ENCODE measurements at regions not wholly inside any gene's neighbourhood (a gene's known extent, or its start where the extent isn't known, plus 50 kb on each side); places are given as distances from the start of the nearest gene placed in this dataset.

DNA sequence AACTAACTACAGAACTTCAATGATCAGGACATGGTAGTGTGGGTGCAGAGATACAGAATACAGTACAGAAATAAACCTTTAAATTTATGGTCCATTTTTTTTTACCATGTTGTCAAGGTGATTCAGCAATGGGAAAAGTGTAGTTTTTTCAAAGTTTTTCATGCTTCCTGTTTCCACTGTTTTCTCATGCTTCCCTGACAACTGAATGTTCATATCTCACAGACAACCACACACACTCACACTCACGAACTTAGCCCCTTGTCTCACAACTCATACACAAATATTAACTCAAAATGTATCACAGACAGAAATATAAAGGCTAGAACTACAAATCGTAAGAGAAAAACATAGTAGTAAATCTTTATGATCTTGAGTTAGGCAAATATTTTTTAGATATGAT, 232.6 kb upstream of the CDYL start:
- DNase-seq (ENCODE audit: low spot score) (no peak), ATAC-seq (ENCODE audit: low read depth) (no peak)
- Histone ChIP-seq H3K4me3 (ENCODE audit: severe bottlenecking) (no peak overlapping the region), H3K27me3 (ENCODE audit: insufficient read depth, poor library complexity, severe bottlenecking) (no peaks in the 10 kb centered on the region), H3K9me3 (ENCODE audit: severe bottlenecking) (no peaks in the 10 kb centered on the region), H3K4me1 (ENCODE audit: insufficient read depth, poor library complexity, severe bottlenecking) (no peaks in the 10 kb centered on the region), H3K27ac (ENCODE audit: poor library complexity, severe bottlenecking) (no peak overlapping the region), H3K36me3 (ENCODE audit: low read depth) (no peaks in the 10 kb centered on the region)
- no peak for TF ChIP-seq CTCF (IDR thresholded peaks at IDR 0.05; ENCODE audit: poor library complexity, severe bottlenecking)

DNA sequence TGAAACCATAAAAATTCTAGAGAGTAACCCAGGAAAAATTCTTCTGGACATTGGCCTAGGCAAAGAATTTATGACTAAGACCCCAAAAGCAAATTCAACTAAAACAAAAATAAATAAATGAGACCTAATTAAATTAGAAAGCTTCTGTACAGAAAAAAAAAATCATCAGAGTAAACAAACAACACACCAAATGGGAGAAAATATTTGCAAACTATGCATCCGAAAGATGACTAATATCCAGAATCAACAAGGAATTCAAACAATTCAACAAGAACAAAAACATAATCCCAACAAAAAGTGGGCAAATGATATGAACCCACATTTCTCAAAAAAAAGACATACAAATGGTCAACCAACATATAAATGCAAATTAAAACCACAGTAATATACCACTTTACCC, 242.6 kb upstream of the CDYL start:
- Histone ChIP-seq H3K4me1 (ENCODE audit: insufficient read depth, poor library complexity, severe bottlenecking) (no peaks in the 10 kb centered on the region), H3K4me3 (ENCODE audit: severe bottlenecking) (no peak overlapping the region), H3K9me3 (ENCODE audit: severe bottlenecking) (no peaks in the 10 kb centered on the region), H3K27ac (ENCODE audit: poor library complexity, severe bottlenecking) (no peak overlapping the region), H3K36me3 (ENCODE audit: low read depth) (no peaks in the 10 kb centered on the region), H3K27me3 (ENCODE audit: insufficient read depth, poor library complexity, severe bottlenecking) (no peaks in the 10 kb centered on the region)
- no peak for DNase-seq (ENCODE audit: low spot score)
- no peak for ATAC-seq (ENCODE audit: low read depth)
- TF ChIP-seq CTCF (IDR thresholded peaks at IDR 0.05; ENCODE audit: poor library complexity, severe bottlenecking), result no peak

DNA sequence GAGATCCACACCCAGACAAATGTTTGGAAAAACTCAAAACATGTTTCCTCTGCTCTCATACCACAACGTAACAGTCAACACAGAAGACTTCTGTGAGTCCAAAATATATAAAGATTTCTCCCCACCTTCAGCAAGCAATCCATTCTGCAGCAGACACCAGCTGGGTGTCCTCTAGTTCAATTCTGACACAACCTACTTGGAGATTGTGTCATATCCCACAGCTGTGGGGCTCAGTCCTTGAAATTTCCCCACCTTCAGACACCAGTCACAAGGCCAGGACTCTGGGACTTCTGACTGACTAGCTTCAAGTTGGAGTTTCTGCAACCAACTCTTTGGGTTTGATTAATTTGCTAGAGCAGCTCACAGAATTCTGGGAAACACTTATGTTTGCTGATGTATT, 244.8 kb upstream of the CDYL start:
- ATAC-seq (ENCODE audit: low read depth), result no peak
- Histone ChIP-seq H3K9me3 (ENCODE audit: severe bottlenecking) (no peaks in the 10 kb centered on the region), H3K27me3 (ENCODE audit: insufficient read depth, poor library complexity, severe bottlenecking) (no peaks in the 10 kb centered on the region), H3K4me3 (ENCODE audit: severe bottlenecking) (no peak overlapping the region), H3K4me1 (ENCODE audit: insufficient read depth, poor library complexity, severe bottlenecking) (no peaks in the 10 kb centered on the region), H3K27ac (ENCODE audit: poor library complexity, severe bottlenecking) (no peak overlapping the region), H3K36me3 (ENCODE audit: low read depth) (no peaks in the 10 kb centered on the region)
- no peak for DNase-seq (ENCODE audit: low spot score)
- TF ChIP-seq CTCF (IDR thresholded peaks at IDR 0.05; ENCODE audit: poor library complexity, severe bottlenecking), result no peak

DNA sequence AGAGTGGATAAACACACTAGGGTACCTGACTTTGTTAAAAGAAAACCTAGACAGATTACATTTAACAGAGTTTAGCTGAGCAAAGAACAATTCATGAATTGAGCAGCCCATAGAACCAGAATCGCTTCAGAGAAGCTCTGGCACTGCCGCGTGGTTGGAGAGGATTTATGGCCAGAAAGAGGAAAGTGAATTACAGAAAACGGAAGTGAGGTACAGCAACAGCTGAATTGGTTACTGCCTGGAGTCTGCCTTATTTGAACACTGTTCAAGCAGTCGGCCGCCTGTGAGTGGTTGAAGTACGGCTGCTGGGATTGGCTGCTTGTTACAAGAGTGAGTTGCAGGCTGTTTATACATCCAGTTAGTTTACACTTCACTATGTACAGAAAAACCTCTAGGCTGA, 253.8 kb upstream of the CDYL start:
- no peaks in the 10 kb centered on the region for H3K27me3 ChIP-seq (ENCODE audit: insufficient read depth, poor library complexity, severe bottlenecking)
- no peak overlapping the region for H3K27ac ChIP-seq (ENCODE audit: poor library complexity, severe bottlenecking)
- H3K4me1 ChIP-seq (ENCODE audit: insufficient read depth, poor library complexity, severe bottlenecking), result no peaks in the 10 kb centered on the region
- no peaks in the 10 kb centered on the region for H3K9me3 ChIP-seq (ENCODE audit: severe bottlenecking)
- H3K36me3 ChIP-seq (ENCODE audit: low read depth), result no peaks in the 10 kb centered on the region
- ATAC-seq (ENCODE audit: low read depth) (no peak), DNase-seq (ENCODE audit: low spot score) (no peak)
- no peak for TF ChIP-seq CTCF (IDR thresholded peaks at IDR 0.05; ENCODE audit: poor library complexity, severe bottlenecking)
- no peak overlapping the region for H3K4me3 ChIP-seq (ENCODE audit: severe bottlenecking)

DNA sequence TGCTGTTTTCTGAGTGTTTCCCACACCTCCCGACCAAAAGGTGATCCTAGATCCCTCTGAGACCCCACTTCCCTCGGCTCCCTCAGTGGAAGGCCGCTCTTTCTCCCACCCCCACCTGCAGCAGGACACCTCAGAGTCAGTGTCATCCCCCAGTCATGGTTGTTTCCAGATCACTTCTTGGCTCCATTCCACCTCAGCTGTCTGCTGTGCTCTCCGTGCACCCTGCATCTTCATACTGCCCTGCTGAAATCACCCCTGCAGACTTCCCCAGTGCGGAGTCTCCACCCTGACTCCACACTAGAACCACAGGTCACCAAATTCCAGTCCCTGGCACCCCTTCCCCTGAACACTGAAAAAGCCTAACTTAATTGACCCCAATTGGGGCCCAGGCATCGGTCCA, 255.1 kb upstream of the CDYL start:
- no peaks in the 10 kb centered on the region for H3K9me3 ChIP-seq (ENCODE audit: severe bottlenecking)
- no peak overlapping the region for H3K4me3 ChIP-seq (ENCODE audit: severe bottlenecking)
- no peaks in the 10 kb centered on the region for H3K4me1 ChIP-seq (ENCODE audit: insufficient read depth, poor library complexity, severe bottlenecking)
- DNase-seq (ENCODE audit: low spot score) (no peak), ATAC-seq (ENCODE audit: low read depth) (no peak)
- H3K27ac ChIP-seq (ENCODE audit: poor library complexity, severe bottlenecking), result no peak overlapping the region
- TF ChIP-seq CTCF (IDR thresholded peaks at IDR 0.05; ENCODE audit: poor library complexity, severe bottlenecking), result no peak
- H3K27me3 ChIP-seq (ENCODE audit: insufficient read depth, poor library complexity, severe bottlenecking), result no peaks in the 10 kb centered on the region
- no peaks in the 10 kb centered on the region for H3K36me3 ChIP-seq (ENCODE audit: low read depth)

Data from RWPE2 (cell line).